OCI-LY1 (cell line): ENCODE measurements at regions not wholly inside any gene's neighbourhood (a gene's known extent, or its start where the extent isn't known, plus 50 kb on each side); places are given as distances from the start of the nearest gene placed in this dataset.

ENCODE experiments used
- EZH2 ChIP-seq: fragments of 200-600 bp; sonication (generic), shearing (Covaris generic); IDR thresholded peaks from 2 replicates; pipeline ENCODE4 v1.8.0; 2017; ENCODE audit warnings: borderline replicate concordance, mixed run types, mild to moderate bottlenecking, antibody characterized with exemption, low read length, moderate library complexity, mixed read lengths
- TF ChIP-seq, protein P1 (sequence below): fragments of 200-600 bp; sonication (generic), shearing (Covaris generic); IDR thresholded peaks from 2 replicates; pipeline ENCODE4 v1.5.1; 2017; ENCODE audit warnings: mild to moderate bottlenecking, antibody characterized with exemption, low read length, moderate library complexity, mixed read lengths

DNA sequence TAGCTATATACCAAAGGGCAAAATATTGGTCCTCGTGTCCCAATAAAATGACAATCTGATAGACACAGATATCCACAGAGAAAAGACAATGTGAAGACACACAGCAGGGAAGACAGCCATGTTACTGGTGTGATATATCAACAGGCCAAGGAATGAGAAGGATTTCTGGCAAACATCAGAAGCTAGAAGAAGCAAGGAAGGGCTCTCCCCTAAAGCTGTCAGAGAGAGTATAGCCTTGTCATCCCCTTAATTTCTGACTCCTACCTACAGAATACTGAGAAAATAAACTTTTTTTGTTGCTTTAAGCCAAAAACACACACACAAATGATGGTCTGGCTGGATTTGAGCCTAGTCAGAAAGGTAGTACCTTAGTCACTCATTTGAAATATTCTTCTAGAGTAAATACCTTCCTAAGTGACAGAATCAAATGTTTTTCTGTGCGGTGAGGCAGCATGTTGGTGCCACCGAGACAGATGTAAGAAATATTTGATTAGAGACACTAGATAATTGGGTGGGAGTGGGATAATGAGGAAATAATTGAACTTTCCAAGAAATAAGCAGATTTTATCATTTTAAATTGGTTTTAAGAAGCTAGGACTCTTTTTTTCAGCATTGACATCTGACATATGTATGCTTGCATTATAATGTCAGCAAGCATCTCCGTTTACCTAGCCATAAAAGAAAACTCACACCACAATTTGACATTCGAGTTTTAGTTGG, 123.4 kb upstream of the TFAP2D start:
- TF ChIP-seq, protein P1, sequence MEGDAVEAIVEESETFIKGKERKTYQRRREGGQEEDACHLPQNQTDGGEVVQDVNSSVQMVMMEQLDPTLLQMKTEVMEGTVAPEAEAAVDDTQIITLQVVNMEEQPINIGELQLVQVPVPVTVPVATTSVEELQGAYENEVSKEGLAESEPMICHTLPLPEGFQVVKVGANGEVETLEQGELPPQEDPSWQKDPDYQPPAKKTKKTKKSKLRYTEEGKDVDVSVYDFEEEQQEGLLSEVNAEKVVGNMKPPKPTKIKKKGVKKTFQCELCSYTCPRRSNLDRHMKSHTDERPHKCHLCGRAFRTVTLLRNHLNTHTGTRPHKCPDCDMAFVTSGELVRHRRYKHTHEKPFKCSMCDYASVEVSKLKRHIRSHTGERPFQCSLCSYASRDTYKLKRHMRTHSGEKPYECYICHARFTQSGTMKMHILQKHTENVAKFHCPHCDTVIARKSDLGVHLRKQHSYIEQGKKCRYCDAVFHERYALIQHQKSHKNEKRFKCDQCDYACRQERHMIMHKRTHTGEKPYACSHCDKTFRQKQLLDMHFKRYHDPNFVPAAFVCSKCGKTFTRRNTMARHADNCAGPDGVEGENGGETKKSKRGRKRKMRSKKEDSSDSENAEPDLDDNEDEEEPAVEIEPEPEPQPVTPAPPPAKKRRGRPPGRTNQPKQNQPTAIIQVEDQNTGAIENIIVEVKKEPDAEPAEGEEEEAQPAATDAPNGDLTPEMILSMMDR, result no peak
- TF ChIP-seq EZH2, result no peak
